ENCODE measurements at regions not wholly inside any gene's neighbourhood (a gene's known extent, or its start where the extent isn't known, plus 50 kb on each side); places are given as distances from the start of the nearest gene placed in this dataset.

- TF ChIP-seq HNF4G (IDR thresholded peaks at IDR 0.05; ENCODE audit: borderline replicate concordance, low read depth, low read length) (no peak), HNF4G (CRISPR knock-in tag; IDR thresholded peaks at IDR 0.05; ENCODE audit: borderline replicate concordance, low read depth) (no peak)
Measured at GRCh38 chr18:29883114-29883513, 1159.4 kb downstream of the DSC3 start (continued).

GRCh38 chr18:29882620-29883019 is 1159.9 kb downstream of the DSC3 start:
- 0% methylated on average over 1 of the region's 1 CpG for WGBS (ENCODE audit: low lambda C conversion rate)
- H3K27me3 ChIP-seq (ENCODE audit: control insufficient read depth in 1 of 2, insufficient read depth in 2 of 2, low read length in 2 of 2) = no peaks in the 10 kb centered on the region
- no peak overlapping the region for H3K4me3 ChIP-seq (replicated peaks in 1 of 3; ENCODE audit: insufficient read depth in 1 of 3, low read depth in 2 of 3, low read length in 3 of 3)
- in situ Hi-C loops (cut with HindIII; ENCODE audit: extremely low pct_ligation_motif_present, low pct_unique_long_range_greater_than_20kb) (no loop called here), intact Hi-C loops (cut with micrococcal nuclease; ENCODE audit: unreplicated experiment) (no loop called here)
- TF ChIP-seq MAFK (conservative IDR thresholded peaks at IDR 0.05 in 1 of 2, IDR thresholded peaks at IDR 0.05 in 1 of 2; ENCODE audit: low read length in 2 of 2) (peak; percentile 13 to 75; a peak in 3 of 4 replicates), MAFF (IDR thresholded peaks at IDR 0.05; ENCODE audit: low read depth, low read length) (peak; percentile 45; the same call in 1 of the 2 replicates), ZNF674 (CRISPR knock-in tag; IDR thresholded peaks at IDR 0.05; ENCODE audit: low read depth) (no peak)
- BruUV-seq (replicated peaks) = no TSS peak
- no peaks in the 10 kb centered on the region for H3K79me2 ChIP-seq (ENCODE audit: insufficient read depth, low read length)
- ATAC-seq = no peak
- H3K9me3 ChIP-seq (ENCODE audit: low read length) = no peaks in the 10 kb centered on the region
- no peaks in the 10 kb centered on the region for H3K36me3 ChIP-seq (replicated peaks in 1 of 2; ENCODE audit: control insufficient read depth in 1 of 2, insufficient read depth in 2 of 2, low read length in 2 of 2)
- no peak for FAIRE-seq
- ChIA-PET CTCF (ENCODE audit: low intra/inter-chr PET ratio, low total read pairs) (no interaction called here), POLR2A (no interaction called here)
- no peak overlapping the region for H3K4me2 ChIP-seq (ENCODE audit: low read depth, low read length)
- no peak overlapping the region for H2AFZ ChIP-seq (ENCODE audit: low read length)
- no peak overlapping the region for H3K27ac ChIP-seq (ENCODE audit: extremely low read length, insufficient read depth, low read length)
- H3K4me1 ChIP-seq (ENCODE audit: insufficient read depth, low read length) = no peaks in the 10 kb centered on the region
- no peak for DNase-seq (ENCODE audit: low spot score)
- no peaks in the 10 kb centered on the region for H4K20me1 ChIP-seq (ENCODE audit: insufficient read depth, low read length)
- H3K9ac ChIP-seq (ENCODE audit: insufficient read depth, low read depth, low read length) = no peak overlapping the region

- no TSS peak for BruUV-seq (replicated peaks)
- no peak overlapping the region for H3K4me3 ChIP-seq (replicated peaks in 1 of 3; ENCODE audit: insufficient read depth in 1 of 3, low read depth in 2 of 3, low read length in 3 of 3)
- in situ Hi-C loops (cut with HindIII; ENCODE audit: extremely low pct_ligation_motif_present, low pct_unique_long_range_greater_than_20kb) = no loop called here
- H4K20me1 ChIP-seq (ENCODE audit: insufficient read depth, low read length) = no peaks in the 10 kb centered on the region
- no peak for DNase-seq (ENCODE audit: low spot score)
- no peak overlapping the region for H3K9ac ChIP-seq (ENCODE audit: insufficient read depth, low read depth, low read length)
- POLR2A ChIA-PET = no interaction called here
- H3K27ac ChIP-seq (ENCODE audit: extremely low read length, insufficient read depth, low read length) = no peak overlapping the region
- CTCF ChIA-PET (ENCODE audit: low intra/inter-chr PET ratio, low total read pairs) = no interaction called here
- no peaks in the 10 kb centered on the region for H3K9me3 ChIP-seq (ENCODE audit: low read length)
- no peaks in the 10 kb centered on the region for H3K79me2 ChIP-seq (ENCODE audit: insufficient read depth, low read length)
- 30% methylated on average over 2 of the region's 2 CpGs for WGBS (ENCODE audit: low lambda C conversion rate)
- no peaks in the 10 kb centered on the region for H3K36me3 ChIP-seq (replicated peaks in 1 of 2; ENCODE audit: control insufficient read depth in 1 of 2, insufficient read depth in 2 of 2, low read length in 2 of 2)
- no peak for TF ChIP-seq SKIL (CRISPR knock-in tag; IDR thresholded peaks at IDR 0.05; ENCODE audit: borderline replicate concordance)
- 0 out of 2 replicates have a peak, but pooled peaks have one; percentile 10 for TF ChIP-seq CTCF (CRISPR knock-in tag; IDR thresholded peaks at IDR 0.05)
- no peak; the same call in 2 of the 3 replicates for ATAC-seq
- no peaks in the 10 kb centered on the region for H3K27me3 ChIP-seq (ENCODE audit: control insufficient read depth in 1 of 2, insufficient read depth in 2 of 2, low read length in 2 of 2)
- H2AFZ ChIP-seq (ENCODE audit: low read length) = no peak overlapping the region
- no peak overlapping the region for H3K4me2 ChIP-seq (ENCODE audit: low read depth, low read length)
- FAIRE-seq = no peak
- intact Hi-C loops (cut with micrococcal nuclease; ENCODE audit: unreplicated experiment) = no loop called here
- no peaks in the 10 kb centered on the region for H3K4me1 ChIP-seq (ENCODE audit: insufficient read depth, low read length)
Measured at GRCh38 chr18:29879763-29880162, 1162.8 kb downstream of the DSC3 start.
